Panc1 (cell line): ENCODE measurements at regions not wholly inside any gene's neighbourhood (a gene's known extent, or its start where the extent isn't known, plus 50 kb on each side); places are given as distances from the start of the nearest gene placed in this dataset.

Source experiments
- ATAC-seq: fragments of 200-7000 bp; cut with Tn5 transposase; 2 replicates; pipeline ENCODE4 v1.9.1; 2020; ENCODE audit warnings: mild to moderate bottlenecking, moderate library complexity
- BruUV-seq: library from RNA; stranded (reverse); fragments of 400-500 nt; replicated peaks from 2 replicates; lab custom pipeline; 2021; lab: Mats Ljungman, UMichigan
- CTCF ChIA-PET: fragments of 300-600 bp; sonication (Branson Sonifier 250); formaldehyde crosslinking; loops from one replicate; lab custom pipeline; 2022; ENCODE audit warnings: antibody characterized with exemption; lab: Charles Lee
- POLR2A ChIA-PET: fragments of 300-600 bp; sonication (Branson Sonifier 250); formaldehyde crosslinking; loops from one replicate; lab custom pipeline; 2022; ENCODE audit warnings: antibody characterized with exemption; lab: Charles Lee
- DNase-seq: peaks from one replicate; pipeline ENCODE4 v3.0.0-alpha.2; 2010; ENCODE audit warnings: low read depth, low spot score
- H3K27ac ChIP-seq: 2 replicates; pipeline ENCODE4 v1.5.1; 2011; ENCODE audit warnings: mild to moderate bottlenecking, low read length, inconsistent platforms
- H3K27me3 ChIP-seq: fragments of 200-500 bp; sonication (Bioruptor generic); 2 replicates; pipeline ENCODE4 v1.6.0; 2014; ENCODE audit warnings: low read length, inconsistent platforms; ENCODE audit not compliant: control insufficient read depth, insufficient read depth
- H3K36me3 ChIP-seq: fragments of 200-500 bp; sonication (Bioruptor generic); 2 replicates; pipeline ENCODE4 v1.5.1; 2014; ENCODE audit warnings: inconsistent platforms, mild to moderate bottlenecking, low read length, moderate library complexity; ENCODE audit not compliant: control insufficient read depth, insufficient read depth
- H3K4me1 ChIP-seq: 2 replicates; pipeline ENCODE4 v1.5.1; 2011; ENCODE audit warnings: inconsistent platforms, mild to moderate bottlenecking, low read length, moderate library complexity; ENCODE audit not compliant: control insufficient read depth, insufficient read depth
- H3K4me3 ChIP-seq, 2 experiments: 2 replicates each; pipeline ENCODE4 v1.5.1; 2011 to 2012; ENCODE audit warnings: low read depth in 2 of 2, low read length in 2 of 2, mild to moderate bottlenecking in 2 of 2, inconsistent platforms in 1 of 2, moderate library complexity in 1 of 2
- H3K9me3 ChIP-seq: fragments of 200-500 bp; sonication (Bioruptor generic); 2 replicates; pipeline ENCODE4 v1.5.1; 2014; ENCODE audit warnings: low read depth, mild to moderate bottlenecking, inconsistent platforms, low read length, moderate library complexity; ENCODE audit not compliant: control insufficient read depth, insufficient read depth
- CTCF ChIP-seq: fragments of 450-650 bp; IDR thresholded peaks from 2 replicates; pipeline ENCODE4 v1.5.1; 2017; ENCODE audit warnings: mild to moderate bottlenecking
- POLR2AphosphoS5 ChIP-seq: IDR thresholded peaks from 2 replicates; pipeline ENCODE4 v1.6.1; 2012; ENCODE audit warnings: mild to moderate bottlenecking, low read depth, low read length, moderate library complexity
- SIN3A ChIP-seq: IDR thresholded peaks from 2 replicates; pipeline ENCODE4 v1.6.1; 2012; ENCODE audit warnings: low read depth, mild to moderate bottlenecking, low read length, moderate library complexity, borderline replicate concordance; ENCODE audit not compliant: insufficient read depth
- TCF7L2 ChIP-seq: IDR thresholded peaks from 2 replicates; pipeline ENCODE4 v1.6.1; 2011; ENCODE audit warnings: mild to moderate bottlenecking, low read depth, low read length, inconsistent platforms
- in situ Hi-C: cut with HindIII; loops from 2 replicates; pipeline ENCODE4 v1.10.0; 2016; ENCODE audit warnings: low sequenced_read_pairs, low pct_unique_long_range_greater_than_20kb
- intact Hi-C: fragments of 100-400 bp; cut with micrococcal nuclease; formaldehyde crosslinking; loops from one replicate; pipeline ENCODE4 v1.10.0; 2022; ENCODE audit not compliant: unreplicated experiment
- TF ChIP-seq, protein P1 (sequence below), 2 experiments: IDR thresholded peaks; 2 replicates each; pipeline ENCODE4 v1.6.1; 2011 to 2012; ENCODE audit warnings: low read depth in 2 of 2, control low read depth in 1 of 2, low read length in 1 of 2, mild to moderate bottlenecking in 1 of 2, moderate library complexity in 1 of 2; ENCODE audit not compliant: insufficient read depth in 1 of 2

GRCh38 chr16:66168777-66169176 lies 197.7 kb upstream of the CDH5 start:
- in situ Hi-C loops (no loop called here), intact Hi-C loops (no loop called here)
- Histone ChIP-seq H3K27ac (no peak overlapping the region), H3K4me1 (no peaks in the 10 kb centered on the region), H3K27me3 (no peaks in the 10 kb centered on the region), H3K4me3 (no peak overlapping the region), H3K36me3 (no peaks in the 10 kb centered on the region), H3K9me3 (no peaks in the 10 kb centered on the region)
- CTCF ChIA-PET = no interaction called here
- BruUV-seq = no TSS peak
- DNase-seq (no peak), ATAC-seq (no peak)
- POLR2A ChIA-PET = no interaction called here
- no peak for TF ChIP-seq SIN3A
- TF ChIP-seq, protein P1, sequence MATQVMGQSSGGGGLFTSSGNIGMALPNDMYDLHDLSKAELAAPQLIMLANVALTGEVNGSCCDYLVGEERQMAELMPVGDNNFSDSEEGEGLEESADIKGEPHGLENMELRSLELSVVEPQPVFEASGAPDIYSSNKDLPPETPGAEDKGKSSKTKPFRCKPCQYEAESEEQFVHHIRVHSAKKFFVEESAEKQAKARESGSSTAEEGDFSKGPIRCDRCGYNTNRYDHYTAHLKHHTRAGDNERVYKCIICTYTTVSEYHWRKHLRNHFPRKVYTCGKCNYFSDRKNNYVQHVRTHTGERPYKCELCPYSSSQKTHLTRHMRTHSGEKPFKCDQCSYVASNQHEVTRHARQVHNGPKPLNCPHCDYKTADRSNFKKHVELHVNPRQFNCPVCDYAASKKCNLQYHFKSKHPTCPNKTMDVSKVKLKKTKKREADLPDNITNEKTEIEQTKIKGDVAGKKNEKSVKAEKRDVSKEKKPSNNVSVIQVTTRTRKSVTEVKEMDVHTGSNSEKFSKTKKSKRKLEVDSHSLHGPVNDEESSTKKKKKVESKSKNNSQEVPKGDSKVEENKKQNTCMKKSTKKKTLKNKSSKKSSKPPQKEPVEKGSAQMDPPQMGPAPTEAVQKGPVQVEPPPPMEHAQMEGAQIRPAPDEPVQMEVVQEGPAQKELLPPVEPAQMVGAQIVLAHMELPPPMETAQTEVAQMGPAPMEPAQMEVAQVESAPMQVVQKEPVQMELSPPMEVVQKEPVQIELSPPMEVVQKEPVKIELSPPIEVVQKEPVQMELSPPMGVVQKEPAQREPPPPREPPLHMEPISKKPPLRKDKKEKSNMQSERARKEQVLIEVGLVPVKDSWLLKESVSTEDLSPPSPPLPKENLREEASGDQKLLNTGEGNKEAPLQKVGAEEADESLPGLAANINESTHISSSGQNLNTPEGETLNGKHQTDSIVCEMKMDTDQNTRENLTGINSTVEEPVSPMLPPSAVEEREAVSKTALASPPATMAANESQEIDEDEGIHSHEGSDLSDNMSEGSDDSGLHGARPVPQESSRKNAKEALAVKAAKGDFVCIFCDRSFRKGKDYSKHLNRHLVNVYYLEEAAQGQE (IDR thresholded peaks at IDR 0.05; ENCODE audit: insufficient read depth in 1 of 2, low read depth in 2 of 2, low read length in 1 of 2) = no peak
- no peak for TF ChIP-seq TCF7L2
- no peak for TF ChIP-seq POLR2AphosphoS5
- no peak for TF ChIP-seq CTCF

DNA sequence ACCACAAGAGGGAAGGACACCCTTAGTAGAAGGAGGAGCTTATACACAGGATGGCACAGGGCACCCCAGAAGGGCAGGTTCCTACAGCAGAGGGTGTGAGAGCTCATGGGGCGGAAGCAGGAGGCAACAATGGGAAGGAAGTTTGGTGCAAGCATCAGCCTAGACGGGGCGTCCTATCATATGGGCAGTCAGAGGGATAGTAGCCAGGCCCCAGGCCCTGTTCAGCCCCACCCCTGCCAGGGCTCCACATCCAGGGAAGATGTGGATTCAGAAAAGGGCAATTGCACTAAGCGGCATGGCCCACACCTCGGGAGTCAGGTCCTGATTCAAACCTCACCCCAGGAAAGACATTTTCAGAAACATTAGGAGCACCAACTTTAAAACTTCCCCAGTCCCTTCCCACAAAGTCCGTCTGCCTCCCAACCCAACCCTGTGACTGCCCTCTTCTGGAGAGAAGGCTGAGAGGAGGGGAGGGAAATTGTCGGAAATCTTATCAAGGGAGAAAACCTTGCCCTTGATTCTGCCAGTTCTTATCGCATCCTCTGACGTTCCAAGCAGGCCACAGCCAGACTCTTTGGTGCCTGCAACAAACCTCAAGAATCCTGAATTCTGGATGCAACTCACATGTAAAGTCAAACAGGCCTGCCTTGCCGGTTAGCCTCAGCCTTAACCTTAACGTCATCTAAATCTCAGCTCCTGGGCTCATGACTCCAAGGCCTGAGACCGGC lies 198.8 kb upstream of the CDH5 start:
- ATAC-seq (no peak), DNase-seq (no peak)
- Histone ChIP-seq H3K27me3 (no peaks in the 10 kb centered on the region), H3K9me3 (no peaks in the 10 kb centered on the region), H3K4me1 (no peaks in the 10 kb centered on the region), H3K27ac (no peak overlapping the region), H3K4me3 (no peak overlapping the region), H3K36me3 (no peaks in the 10 kb centered on the region)
- POLR2A ChIA-PET = no interaction called here
- BruUV-seq = no TSS peak
- no peak for TF ChIP-seq POLR2AphosphoS5
- TF ChIP-seq TCF7L2 = no peak
- TF ChIP-seq SIN3A = no peak
- TF ChIP-seq, protein P1 (IDR thresholded peaks at IDR 0.05; ENCODE audit: insufficient read depth in 1 of 2, low read depth in 2 of 2, low read length in 1 of 2) = no peak
- no peak for TF ChIP-seq CTCF
- CTCF ChIA-PET = interaction anchor here (0.5 kb wide), 1 partner anchor 542 kb away, joined by 4 read pairs; no protein-coding TSS in a partner anchor
- in situ Hi-C loops = no loop called here
- intact Hi-C loops = no loop called here
